OCI-LY3 (cell line): ENCODE measurements at regions not wholly inside any gene's neighbourhood (a gene's known extent, or its start where the extent isn't known, plus 50 kb on each side); places are given as distances from the start of the nearest gene placed in this dataset.

Source experiments
- EZH2phosphoT487 ChIP-seq: fragments of 200-600 bp; shearing (Covaris generic); IDR thresholded peaks from 2 replicates; pipeline ENCODE4 v1.6.1; 2018; ENCODE audit warnings: antibody characterized with exemption, mixed run types, low read depth
- TF ChIP-seq, protein P1 (sequence below): fragments of 200-600, 300-600 bp; sonication (generic); IDR thresholded peaks from 2 replicates; pipeline ENCODE4 v1.5.1; 2014; ENCODE audit warnings: antibody characterized with exemption, low read length, low read depth

DNA sequence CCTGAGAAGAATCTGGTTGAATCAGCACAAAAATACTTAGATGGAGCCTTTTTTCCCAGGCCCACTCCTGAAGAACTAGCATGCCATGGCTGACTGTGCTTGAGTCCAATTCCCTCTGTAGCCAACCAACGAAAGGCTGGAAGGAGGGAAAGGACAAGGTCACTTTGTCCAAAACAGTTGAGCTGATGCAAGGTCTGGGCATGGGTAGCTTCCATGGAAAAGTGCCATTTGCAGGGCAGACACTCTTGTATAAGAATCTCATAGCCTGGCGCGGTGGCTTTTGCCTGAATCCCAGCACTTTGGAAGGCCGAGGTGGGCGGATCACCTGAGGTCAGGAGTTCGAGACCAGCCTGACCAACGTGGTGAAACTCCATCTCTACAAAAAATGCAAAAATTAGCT lies 125.0 kb upstream of the LGSN start:
- TF ChIP-seq, protein P1, sequence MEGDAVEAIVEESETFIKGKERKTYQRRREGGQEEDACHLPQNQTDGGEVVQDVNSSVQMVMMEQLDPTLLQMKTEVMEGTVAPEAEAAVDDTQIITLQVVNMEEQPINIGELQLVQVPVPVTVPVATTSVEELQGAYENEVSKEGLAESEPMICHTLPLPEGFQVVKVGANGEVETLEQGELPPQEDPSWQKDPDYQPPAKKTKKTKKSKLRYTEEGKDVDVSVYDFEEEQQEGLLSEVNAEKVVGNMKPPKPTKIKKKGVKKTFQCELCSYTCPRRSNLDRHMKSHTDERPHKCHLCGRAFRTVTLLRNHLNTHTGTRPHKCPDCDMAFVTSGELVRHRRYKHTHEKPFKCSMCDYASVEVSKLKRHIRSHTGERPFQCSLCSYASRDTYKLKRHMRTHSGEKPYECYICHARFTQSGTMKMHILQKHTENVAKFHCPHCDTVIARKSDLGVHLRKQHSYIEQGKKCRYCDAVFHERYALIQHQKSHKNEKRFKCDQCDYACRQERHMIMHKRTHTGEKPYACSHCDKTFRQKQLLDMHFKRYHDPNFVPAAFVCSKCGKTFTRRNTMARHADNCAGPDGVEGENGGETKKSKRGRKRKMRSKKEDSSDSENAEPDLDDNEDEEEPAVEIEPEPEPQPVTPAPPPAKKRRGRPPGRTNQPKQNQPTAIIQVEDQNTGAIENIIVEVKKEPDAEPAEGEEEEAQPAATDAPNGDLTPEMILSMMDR: no peak
- no peak for TF ChIP-seq EZH2phosphoT487
